ENCODE measurements at regions not wholly inside any gene's neighbourhood (a gene's known extent, or its start where the extent isn't known, plus 50 kb on each side); places are given as distances from the start of the nearest gene placed in this dataset.

GRCh38 chr7:41415471-41416207, 287.3 kb downstream of the INHBA start:
- DNase-seq = no peak
- Histone ChIP-seq H3K27me3 (no peaks in the 10 kb centered on the region), H3K36me3 (no peaks in the 10 kb centered on the region), H3K4me3 (no peak overlapping the region), H3K4me1 (no peaks in the 10 kb centered on the region), H3K9me3 (no peaks in the 10 kb centered on the region), H3K27ac (no peak overlapping the region)
- intact Hi-C loops (cut with DNase I) = no loop called here
- TF ChIP-seq POLR2A (IDR thresholded peaks at IDR 0.05) (no peak), CTCF (IDR thresholded peaks at IDR 0.05) (no peak)
- WGBS, 2 donors = 62 to 74% methylated on average over 5 of the region's 5 CpGs

GRCh38 chr7:41415051-41415450, 287.8 kb downstream of the INHBA start:
- TF ChIP-seq POLR2A (IDR thresholded peaks at IDR 0.05) (no peak), CTCF (IDR thresholded peaks at IDR 0.05) (no peak)
- H3K27ac ChIP-seq = no peak overlapping the region
- no peak for DNase-seq
- H3K4me1 ChIP-seq = no peaks in the 10 kb centered on the region
- intact Hi-C loops (cut with DNase I) = no loop called here
- no peaks in the 10 kb centered on the region for H3K9me3 ChIP-seq
- H3K4me3 ChIP-seq = no peak overlapping the region
- H3K27me3 ChIP-seq = no peaks in the 10 kb centered on the region
- WGBS, 2 donors = 95 to 100% methylated on average over 3 to 4 of the region's 4 CpGs
- no peaks in the 10 kb centered on the region for H3K36me3 ChIP-seq

GRCh38 chr7:41404375-41405074, 298.4 kb downstream of the INHBA start:
- Histone ChIP-seq H3K9me3 (no peaks in the 10 kb centered on the region), H3K36me3 (no peaks in the 10 kb centered on the region), H3K27me3 (no peaks in the 10 kb centered on the region), H3K4me1 (no peaks in the 10 kb centered on the region), H3K27ac (no peak overlapping the region), H3K4me3 (no peak overlapping the region)
- intact Hi-C loops (cut with DNase I) = no loop called here
- DNase-seq = no peak
- WGBS, 2 donors = 44 to 57% methylated on average over 3 of the region's 3 CpGs
- TF ChIP-seq CTCF (IDR thresholded peaks at IDR 0.05) = no peak
- no peak for TF ChIP-seq POLR2A (IDR thresholded peaks at IDR 0.05)

- no peak overlapping the region for H3K27ac ChIP-seq
- no peaks in the 10 kb centered on the region for H3K4me1 ChIP-seq
- H3K36me3 ChIP-seq = no peaks in the 10 kb centered on the region
- TF ChIP-seq POLR2A (IDR thresholded peaks at IDR 0.05) (no peak), CTCF (IDR thresholded peaks at IDR 0.05) (no peak)
- no peak overlapping the region for H3K4me3 ChIP-seq
- no peaks in the 10 kb centered on the region for H3K27me3 ChIP-seq
- H3K9me3 ChIP-seq = no peaks in the 10 kb centered on the region
- WGBS, 2 donors = 40 to 44% methylated on average over 2 of the region's 2 CpGs
- intact Hi-C loops (cut with DNase I) = no loop called here
- DNase-seq = no peak
Observed at GRCh38 chr7:41403291-41403690, 299.6 kb downstream of the INHBA start.

GRCh38 chr7:41401833-41402232, 301.1 kb downstream of the INHBA start:
- Histone ChIP-seq H3K27me3 (no peaks in the 10 kb centered on the region), H3K36me3 (no peaks in the 10 kb centered on the region), H3K9me3 (no peaks in the 10 kb centered on the region), H3K4me3 (no peak overlapping the region), H3K27ac (no peak overlapping the region), H3K4me1 (no peaks in the 10 kb centered on the region)
- WGBS, 2 donors = 44 to 73% methylated on average over 4 of the region's 4 CpGs
- intact Hi-C loops (cut with DNase I) = no loop called here
- TF ChIP-seq POLR2A (IDR thresholded peaks at IDR 0.05) (no peak), CTCF (IDR thresholded peaks at IDR 0.05) (no peak)
- no peak for DNase-seq
